K562 (cell line): ENCODE measurements at regions not wholly inside any gene's neighbourhood (a gene's known extent, or its start where the extent isn't known, plus 50 kb on each side); places are given as distances from the start of the nearest gene placed in this dataset.
A peak's percentile ranks its signal among the peaks of the same experiment; 100 is the strongest.

Experiments used
- ATAC-seq: fragments of 200-7000 bp; cut with Tn5 transposase; 3 replicates; pipeline ENCODE4 v1.9.1; 2020; ENCODE audit warnings: moderate library complexity
- BruUV-seq: library from RNA; stranded (reverse); fragments of 400-500 nt; replicated peaks from 2 replicates; lab custom pipeline; 2021; lab: Mats Ljungman, UMichigan
- CTCF ChIA-PET: fragments of 300-600 bp; formaldehyde crosslinking; extraction: SDS; loops from one replicate; lab custom pipeline; 2021; ENCODE audit warnings: low intra/inter-chr PET ratio; lab: Yijun Ruan, JAX
- POLR2A ChIA-PET: fragments of 300-600, 350-650 bp; sonication (Branson Sonifier 250); formaldehyde crosslinking; extraction: SDS; loops from one replicate; lab custom pipeline; 2021; ENCODE audit warnings: antibody characterized with exemption, inconsistent platforms; lab: Yijun Ruan, JAX
- DNase-seq, 4 experiments: peaks; one replicate each; pipeline versions ENCODE4 v3.0.0 to v3.0.0-alpha.2; 2011 to 2018; ENCODE audit warnings: low spot score in 3 of 4, mixed read lengths in 3 of 4; ENCODE audit errors: extremely low read depth in 1 of 4
- FAIRE-seq: peaks from 2 replicates; lab custom pipeline; 2011; peaks lifted over from hg19 to GRCh38; lab: Jason Lieb, UNC
- H2AFZ ChIP-seq: 2 replicates; pipeline ENCODE4 v1.6.0; 2011; ENCODE audit warnings: low read depth, low read length, control low read depth, inconsistent platforms
- H3K27ac ChIP-seq: fragments of 200-600 bp; 3 replicates; pipeline ENCODE4 v1.8.0; 2011; ENCODE audit warnings: low read depth, mild to moderate bottlenecking, control low read depth, inconsistent platforms, low read length, moderate library complexity, mixed read lengths; ENCODE audit errors: extremely low read depth
- H3K27me3 ChIP-seq, 2 experiments: fragments of 300-600 bp in 1 of 2; 2 replicates in 1 of 2; 3 replicates in 1 of 2; pipeline versions ENCODE4 v1.6.0 to v1.8.0; 2011; ENCODE audit warnings: inconsistent platforms in 2 of 2, low read length in 2 of 2, mild to moderate bottlenecking in 1 of 2, mixed read lengths in 1 of 2, moderate library complexity in 1 of 2; ENCODE audit not compliant: control insufficient read depth in 2 of 2, insufficient read depth in 2 of 2
- H3K36me3 ChIP-seq: fragments of 300-600 bp; 3 replicates; pipeline ENCODE4 v1.8.0; 2011; ENCODE audit warnings: mild to moderate bottlenecking, low read length, inconsistent platforms; ENCODE audit not compliant: control insufficient read depth, insufficient read depth
- H3K4me1 ChIP-seq, 2 experiments: fragments of 200-600 bp in 1 of 2; replicated peaks in 1 of 2; 2 replicates in 1 of 2; 3 replicates in 1 of 2; pipeline versions ENCODE4 v1.5.1 to v1.8.0; 2011; ENCODE audit warnings: inconsistent platforms in 2 of 2, low read length in 2 of 2, mild to moderate bottlenecking in 1 of 2, mixed read lengths in 1 of 2, moderate library complexity in 1 of 2; ENCODE audit not compliant: control insufficient read depth in 2 of 2, insufficient read depth in 2 of 2
- H3K4me2 ChIP-seq: 2 replicates; pipeline ENCODE4 v1.6.1; 2011; ENCODE audit warnings: low read length, control low read depth, inconsistent platforms, mixed read lengths; ENCODE audit not compliant: insufficient read depth
- H3K4me3 ChIP-seq: fragments of 200-600 bp; sonication (generic), shearing (Covaris generic); 2 replicates; pipeline ENCODE4 v1.5.1; 2016; ENCODE audit warnings: control low read depth, inconsistent platforms
- H3K79me2 ChIP-seq: fragments of 200-600 bp; 3 replicates; pipeline ENCODE4 v1.8.0; 2011; ENCODE audit warnings: low read length, inconsistent platforms; ENCODE audit not compliant: control insufficient read depth, insufficient read depth
- H3K9ac ChIP-seq, 2 experiments: 2 replicates each; pipeline versions ENCODE4 v1.6.0 to v1.6.1; 2011; ENCODE audit warnings: low read depth in 2 of 2, low read length in 2 of 2, control low read depth in 1 of 2, inconsistent platforms in 1 of 2, mild to moderate bottlenecking in 1 of 2, mixed read lengths in 1 of 2; ENCODE audit not compliant: insufficient read depth in 1 of 2
- H3K9me1 ChIP-seq: one replicate; pipeline ENCODE4 v1.6.0; 2011; ENCODE audit warnings: inconsistent platforms, mild to moderate bottlenecking, low read length, moderate library complexity; ENCODE audit not compliant: control insufficient read depth, insufficient read depth
- H3K9me3 ChIP-seq: replicated peaks from 2 replicates; pipeline ENCODE4 v1.5.1; 2011; ENCODE audit warnings: low read depth, low read length, inconsistent platforms; ENCODE audit not compliant: control insufficient read depth, insufficient read depth
- H4K20me1 ChIP-seq: replicated peaks from 2 replicates; pipeline ENCODE4 v1.6.1; 2011; ENCODE audit warnings: low read length, inconsistent platforms, mixed read lengths; ENCODE audit not compliant: control insufficient read depth, insufficient read depth
- ATF1 ChIP-seq, 2 experiments: fragments of 450-650 bp in 1 of 2; IDR thresholded peaks; 2 replicates each; pipeline ENCODE4 v1.6.1; 2016; ENCODE audit warnings: missing compliant biosample characterization in 1 of 2, missing genetic modification characterization in 1 of 2
- HIVEP1 ChIP-seq: fragments of 250-450 bp; sonication (Bioruptor Pico); IDR thresholded peaks from 2 replicates; pipeline ENCODE4 v1.4.0; 2020; ENCODE audit warnings: mild to moderate bottlenecking
- ZNF232 ChIP-seq: sonication (generic); formaldehyde crosslinking; IDR thresholded peaks from 2 replicates; pipeline ENCODE4 v1.8.0; 2022; ENCODE audit warnings: mild to moderate bottlenecking, missing genetic modification reagents
- WGBS: fragments of 100-300 bp; shearing (Covaris generic); methylation state at CpG from one replicate; pipeline ENCODE4 v1.1.6; 2016; ENCODE audit warnings: low coverage, mixed read lengths; ENCODE audit not compliant: insufficient coverage; ENCODE audit errors: missing lambda C conversion rate; 5-methylcytosine and 5-hydroxymethylcytosine counted together
- in situ Hi-C: fragments of 300-500 bp; cut with MboI; formaldehyde crosslinking; loops from 4 replicates; pipeline ENCODE4 v1.15.0; 2018; ENCODE audit warnings: inconsistent platforms, mixed read lengths
- intact Hi-C: fragments of 100-400 bp; cut with micrococcal nuclease; formaldehyde crosslinking; loops from 2 replicates; pipeline ENCODE4 v1.14.2; 2022

GRCh38 chr7:132666071-132666773 lies 90.0 kb upstream of the PLXNA4 start:
- H3K9ac ChIP-seq, result no peak overlapping the region
- H3K27me3 ChIP-seq, result no peaks in the 10 kb centered on the region; a peak in 2 of 5 replicates
- ATAC-seq, result no peak
- no peak overlapping the region for H3K27ac ChIP-seq
- CTCF ChIA-PET, result no interaction called here
- no peaks in the 10 kb centered on the region for H3K79me2 ChIP-seq
- TF ChIP-seq ZNF232 (CRISPR knock-in tag), result no peak
- no peak for TF ChIP-seq ATF1 (CRISPR knock-in tag; IDR thresholded peaks at IDR 0.05)
- TF ChIP-seq ATF1 (tag; IDR thresholded peaks at IDR 0.05), result peak; percentile 58
- TF ChIP-seq HIVEP1 (CRISPR knock-in tag), result no peak
- no peak overlapping the region for H3K4me3 ChIP-seq
- H2AFZ ChIP-seq, result no peak overlapping the region; the same call in 1 of the 2 replicates
- intact Hi-C loops (no loop called here), in situ Hi-C loops (no loop called here)
- DNase-seq, result no peak
- POLR2A ChIA-PET, result interaction anchor here (0.6 to 0.7 kb wide), 2 partner anchors 1475 to 1691 kb away, joined by 3 read pairs; no protein-coding TSS in a partner anchor
- no peaks in the 10 kb centered on the region for H3K36me3 ChIP-seq
- no peaks in the 10 kb centered on the region for H3K9me1 ChIP-seq
- peak; percentile 66 for FAIRE-seq
- WGBS, result 1% methylated on average over 3 of the region's 3 CpGs
- no peaks in the 10 kb centered on the region; a peak in 1 of 5 replicates for H3K4me1 ChIP-seq
- H4K20me1 ChIP-seq, result no peaks in the 10 kb centered on the region
- no peaks in the 10 kb centered on the region; the same call in 1 of the 2 replicates for H3K9me3 ChIP-seq
- no peak overlapping the region for H3K4me2 ChIP-seq
- no TSS peak for BruUV-seq
